DMS53 treated with DMSO at 0.1 percent for 48 hours (cell line): ENCODE measurements at regions not wholly inside any gene's neighbourhood (a gene's known extent, or its start where the extent isn't known, plus 50 kb on each side); places are given as distances from the start of the nearest gene placed in this dataset.
A peak's percentile ranks its signal among the peaks of the same experiment; 100 is the strongest.
"Not testable (repeated sequence)": the region's sequence is repeated elsewhere in the genome, so short reads cannot be mapped to it uniquely, and the experiment has no call there.

Experiments used
- DNase-seq: peaks from one replicate; lab custom pipeline; 2025; ENCODE audit not compliant: unreplicated experiment; lab: John Stamatoyannopoulos, UW

- no peak for DNase-seq
Observed at GRCh38 chr3:24545887-24546286, 51.2 kb upstream of the THRB start.

GRCh38 chr3:24548278-24548677 is 53.6 kb upstream of the THRB start:
- DNase-seq, result no peak

GRCh38 chr3:24550588-24550987 is 55.9 kb upstream of the THRB start:
- DNase-seq, result peak; percentile 1

- no peak for DNase-seq
Observed at GRCh38 chr3:24551626-24552025, 57.0 kb upstream of the THRB start.

GRCh38 chr3:24562895-24563294 is 68.2 kb upstream of the THRB start:
- DNase-seq, result no peak

- no peak for DNase-seq
Observed at GRCh38 chr3:24565053-24565452, 70.4 kb upstream of the THRB start.

GRCh38 chr3:24565656-24566055 is 71.0 kb upstream of the THRB start:
- DNase-seq, result no peak

GRCh38 chr3:24566927-24567326 is 72.3 kb upstream of the THRB start:
- DNase-seq, result no peak

- DNase-seq, result not testable (repeated sequence)
Observed at GRCh38 chr3:24572409-24572808, 77.8 kb upstream of the THRB start.

- DNase-seq, result no peak
Observed at GRCh38 chr3:24573576-24573975, 78.9 kb upstream of the THRB start.

GRCh38 chr3:24578324-24578723 is 83.7 kb upstream of the THRB start:
- no peak for DNase-seq

GRCh38 chr3:24578951-24579421 is 84.3 kb upstream of the THRB start:
- DNase-seq, result no peak

- no peak for DNase-seq
Observed at GRCh38 chr3:24582431-24583403, 88.1 kb upstream of the THRB start.

GRCh38 chr3:24586920-24587319 is 92.3 kb upstream of the THRB start:
- DNase-seq, result no peak

- no peak for DNase-seq
Observed at GRCh38 chr3:24588629-24589512, 94.2 kb upstream of the THRB start.

- DNase-seq, result no peak
Observed at GRCh38 chr3:24589513-24589851, 94.8 kb upstream of the THRB start.

GRCh38 chr3:24589931-24590880 is 95.6 kb upstream of the THRB start:
- no peak for DNase-seq

GRCh38 chr3:24591191-24591590 is 96.5 kb upstream of the THRB start:
- DNase-seq, result no peak

GRCh38 chr3:24591661-24592555 is 97.3 kb upstream of the THRB start:
- DNase-seq, result peak; percentile 0

- DNase-seq, result no peak
Observed at GRCh38 chr3:24594161-24594560, 99.5 kb upstream of the THRB start.
